ENCODE measurements at regions not wholly inside any gene's neighbourhood (a gene's known extent, or its start where the extent isn't known, plus 50 kb on each side); places are given as distances from the start of the nearest gene placed in this dataset.

DNA sequence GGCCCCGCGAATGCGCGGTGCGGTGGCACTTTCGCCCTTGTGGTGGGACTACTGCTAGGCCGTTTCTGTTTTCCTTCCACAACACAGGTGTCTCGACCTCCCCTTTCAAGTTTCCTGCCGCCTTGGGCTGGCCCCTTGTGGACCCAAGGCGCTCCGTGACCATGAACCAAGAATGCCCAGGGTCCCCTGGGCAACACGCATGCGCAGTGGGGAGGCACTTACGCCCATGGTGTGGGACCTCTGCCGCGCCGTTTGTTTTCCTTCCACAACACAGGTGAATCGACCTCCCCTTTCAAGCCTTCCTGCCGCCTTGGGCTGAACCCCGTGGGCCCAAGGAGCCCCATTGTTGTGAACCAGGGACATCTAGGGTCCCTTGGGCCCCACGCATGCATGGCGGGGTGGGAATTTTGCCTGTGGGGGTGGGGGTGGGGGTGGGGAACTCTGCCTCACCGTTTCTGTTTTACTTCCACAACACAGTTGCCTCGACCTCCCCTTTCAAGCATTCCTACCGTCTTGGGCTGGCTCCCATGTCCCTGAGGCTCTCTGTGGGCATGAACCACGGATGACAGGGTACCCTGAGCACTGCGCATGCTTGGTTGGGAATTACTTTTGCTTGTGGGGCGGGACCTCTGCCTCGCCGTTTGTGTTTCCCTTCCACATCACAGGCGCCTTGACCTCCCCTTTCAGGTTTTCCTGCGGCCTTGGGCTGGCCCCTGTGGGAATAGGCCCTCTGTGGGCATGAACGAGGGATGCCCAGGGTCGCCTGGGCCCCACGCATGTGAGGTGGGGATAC is 355.1 kb downstream of the ALG10 start:
- TF ChIP-seq, protein P1, sequence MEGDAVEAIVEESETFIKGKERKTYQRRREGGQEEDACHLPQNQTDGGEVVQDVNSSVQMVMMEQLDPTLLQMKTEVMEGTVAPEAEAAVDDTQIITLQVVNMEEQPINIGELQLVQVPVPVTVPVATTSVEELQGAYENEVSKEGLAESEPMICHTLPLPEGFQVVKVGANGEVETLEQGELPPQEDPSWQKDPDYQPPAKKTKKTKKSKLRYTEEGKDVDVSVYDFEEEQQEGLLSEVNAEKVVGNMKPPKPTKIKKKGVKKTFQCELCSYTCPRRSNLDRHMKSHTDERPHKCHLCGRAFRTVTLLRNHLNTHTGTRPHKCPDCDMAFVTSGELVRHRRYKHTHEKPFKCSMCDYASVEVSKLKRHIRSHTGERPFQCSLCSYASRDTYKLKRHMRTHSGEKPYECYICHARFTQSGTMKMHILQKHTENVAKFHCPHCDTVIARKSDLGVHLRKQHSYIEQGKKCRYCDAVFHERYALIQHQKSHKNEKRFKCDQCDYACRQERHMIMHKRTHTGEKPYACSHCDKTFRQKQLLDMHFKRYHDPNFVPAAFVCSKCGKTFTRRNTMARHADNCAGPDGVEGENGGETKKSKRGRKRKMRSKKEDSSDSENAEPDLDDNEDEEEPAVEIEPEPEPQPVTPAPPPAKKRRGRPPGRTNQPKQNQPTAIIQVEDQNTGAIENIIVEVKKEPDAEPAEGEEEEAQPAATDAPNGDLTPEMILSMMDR (conservative IDR thresholded peaks at IDR 0.05), result no peak
- TF ChIP-seq ZFX (IDR thresholded peaks at IDR 0.05), result no peak
